ENCODE measurements at regions not wholly inside any gene's neighbourhood (a gene's known extent, or its start where the extent isn't known, plus 50 kb on each side); places are given as distances from the start of the nearest gene placed in this dataset.

- DNase-seq (ENCODE audit: low read depth, low spot score) (no peak), FAIRE-seq (no peak)
- Histone ChIP-seq H3K9me1 (ENCODE audit: control insufficient read depth, extremely low read depth, insufficient read depth, low read length) (no peaks in the 10 kb centered on the region), H3K4me2 (ENCODE audit: control insufficient read depth, extremely low read depth, insufficient read depth, low read depth, low read length) (no peak overlapping the region), H3K27ac (ENCODE audit: control insufficient read depth, insufficient read depth, low read length) (no peak overlapping the region), H3K9ac (ENCODE audit: control insufficient read depth, extremely low read depth, insufficient read depth, low read length) (no peak overlapping the region), H3K4me3 (ENCODE audit: control insufficient read depth in 2 of 3, extremely low read depth in 1 of 3, insufficient read depth in 2 of 3, low read depth in 1 of 3, low read length in 3 of 3) (no peak overlapping the region), H3K27me3 (ENCODE audit: control insufficient read depth, extremely low read depth, insufficient read depth, low read length) (no peaks in the 10 kb centered on the region), H3K36me3 (ENCODE audit: control insufficient read depth in 2 of 2, extremely low read depth in 1 of 2, insufficient read depth in 2 of 2, low read length in 2 of 2) (no peaks in the 10 kb centered on the region), H2AFZ (ENCODE audit: control insufficient read depth, low read length) (no peak overlapping the region), H3K79me2 (ENCODE audit: control insufficient read depth, insufficient read depth, low read length) (no peaks in the 10 kb centered on the region), H4K20me1 (ENCODE audit: control insufficient read depth, extremely low read depth, insufficient read depth, low read length) (no peaks in the 10 kb centered on the region), H3K4me1 (ENCODE audit: control insufficient read depth, extremely low read depth, insufficient read depth, low read length) (no peaks in the 10 kb centered on the region), H3K9me3 (ENCODE audit: control insufficient read depth, low read depth, low read length) (no peaks in the 10 kb centered on the region)
- TF ChIP-seq CTCF (optimal IDR thresholded peaks at IDR 0.05 in 1 of 3, IDR thresholded peaks at IDR 0.05 in 1 of 3, conservative IDR thresholded peaks at IDR 0.05 in 1 of 3; ENCODE audit: extremely low read depth in 1 of 3, insufficient read depth in 2 of 3, low read length in 3 of 3): no peak
- no peak for TF ChIP-seq EZH2 (IDR thresholded peaks at IDR 0.05; ENCODE audit: low read length)
- dilution Hi-C loops (cut with MboI; ENCODE audit: extremely low pct_ligation_motif_present, low sequenced_read_pairs): no loop called here
Measured at GRCh38 chr2:181330286-181330685, 126.9 kb upstream of the ITGA4 start.

- no peak for FAIRE-seq
- DNase-seq (ENCODE audit: low read depth, low spot score): no peak
- Histone ChIP-seq H3K4me2 (ENCODE audit: control insufficient read depth, extremely low read depth, insufficient read depth, low read depth, low read length) (no peak overlapping the region), H4K20me1 (ENCODE audit: control insufficient read depth, extremely low read depth, insufficient read depth, low read length) (no peaks in the 10 kb centered on the region), H3K9me1 (ENCODE audit: control insufficient read depth, extremely low read depth, insufficient read depth, low read length) (no peaks in the 10 kb centered on the region), H3K9me3 (ENCODE audit: control insufficient read depth, low read depth, low read length) (no peaks in the 10 kb centered on the region), H3K79me2 (ENCODE audit: control insufficient read depth, insufficient read depth, low read length) (no peaks in the 10 kb centered on the region), H3K27ac (ENCODE audit: control insufficient read depth, insufficient read depth, low read length) (no peak overlapping the region), H3K36me3 (ENCODE audit: control insufficient read depth in 2 of 2, extremely low read depth in 1 of 2, insufficient read depth in 2 of 2, low read length in 2 of 2) (no peaks in the 10 kb centered on the region), H2AFZ (ENCODE audit: control insufficient read depth, low read length) (no peak overlapping the region), H3K4me3 (ENCODE audit: control insufficient read depth in 2 of 3, extremely low read depth in 1 of 3, insufficient read depth in 2 of 3, low read depth in 1 of 3, low read length in 3 of 3) (no peak overlapping the region), H3K27me3 (ENCODE audit: control insufficient read depth, extremely low read depth, insufficient read depth, low read length) (no peaks in the 10 kb centered on the region), H3K4me1 (ENCODE audit: control insufficient read depth, extremely low read depth, insufficient read depth, low read length) (no peaks in the 10 kb centered on the region), H3K9ac (ENCODE audit: control insufficient read depth, extremely low read depth, insufficient read depth, low read length) (no peak overlapping the region)
- dilution Hi-C loops (cut with MboI; ENCODE audit: extremely low pct_ligation_motif_present, low sequenced_read_pairs): no loop called here
- no peak for TF ChIP-seq EZH2 (IDR thresholded peaks at IDR 0.05; ENCODE audit: low read length)
- no peak for TF ChIP-seq CTCF (optimal IDR thresholded peaks at IDR 0.05 in 1 of 3, IDR thresholded peaks at IDR 0.05 in 1 of 3, conservative IDR thresholded peaks at IDR 0.05 in 1 of 3; ENCODE audit: extremely low read depth in 1 of 3, insufficient read depth in 2 of 3, low read length in 3 of 3)
Measured at GRCh38 chr2:181332044-181332605, 125.1 kb upstream of the ITGA4 start.
